ENCODE measurements at regions not wholly inside any gene's neighbourhood (a gene's known extent, or its start where the extent isn't known, plus 50 kb on each side); places are given as distances from the start of the nearest gene placed in this dataset.
"Not testable (repeated sequence)": the region's sequence is repeated elsewhere in the genome, so short reads cannot be mapped to it uniquely, and the experiment has no call there.

- no peak for FAIRE-seq
These were observed 144.3 kb downstream of the CHIC2 start for GRCh38 chr4:53920116-53920515.

GRCh38 chr4:53919535-53919934, 144.9 kb downstream of the CHIC2 start:
- FAIRE-seq: no peak

- FAIRE-seq: no peak
These were observed 146.7 kb downstream of the CHIC2 start for GRCh38 chr4:53917729-53918128.

- no peak for FAIRE-seq
These were observed 147.9 kb downstream of the CHIC2 start for GRCh38 chr4:53916431-53916889.

DNA sequence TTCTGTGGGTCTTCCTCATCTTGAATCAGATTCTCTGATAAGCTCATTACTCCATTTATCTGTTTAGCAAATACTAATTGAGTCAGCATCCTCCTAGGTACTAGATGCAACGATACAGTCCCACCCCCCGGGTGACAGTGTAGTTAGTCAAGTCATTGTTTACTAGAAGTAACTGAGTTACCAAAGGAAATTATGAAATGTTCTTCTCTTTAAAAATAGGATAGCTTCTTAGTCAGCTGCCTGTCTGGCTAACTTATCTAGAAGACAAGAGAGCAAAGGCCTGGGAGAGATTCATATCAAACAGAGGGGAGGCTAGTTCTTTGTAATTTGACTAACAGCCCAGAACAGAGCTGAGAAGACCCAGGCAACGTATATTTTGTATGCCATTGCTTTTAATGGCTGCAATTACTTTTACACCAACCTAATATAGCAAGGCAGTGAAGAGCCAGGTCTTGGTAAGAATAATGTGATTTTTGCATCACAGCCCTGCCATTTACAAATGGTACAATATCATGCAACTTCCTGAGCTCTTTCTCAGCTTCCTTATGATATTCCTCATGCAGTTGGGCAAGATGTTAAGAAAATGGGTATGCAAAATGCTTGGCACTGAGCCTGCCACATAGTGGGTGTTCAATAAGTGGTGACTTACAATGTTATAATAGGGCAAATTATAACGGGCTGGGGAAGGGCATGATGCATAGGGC, 149.9 kb downstream of the CHIC2 start:
- no peak for FAIRE-seq

DNA sequence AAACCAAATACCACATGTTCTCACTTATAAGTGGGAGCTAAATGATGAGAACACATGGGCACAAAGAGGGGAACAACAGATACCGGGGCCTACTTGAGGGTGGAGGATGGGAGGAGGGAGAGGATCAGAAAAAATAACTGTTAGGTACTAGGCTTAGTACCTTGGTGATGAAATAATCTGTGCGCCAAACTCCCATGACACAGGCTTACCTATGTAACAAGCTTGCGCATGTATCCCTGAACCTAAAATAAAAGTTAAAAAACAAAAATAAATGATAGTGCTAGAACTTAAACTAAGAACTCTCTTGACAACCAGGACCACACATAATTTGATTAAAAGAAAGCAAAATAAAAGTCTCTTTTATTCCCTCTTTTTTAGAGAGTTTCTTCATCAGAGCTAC, 150.6 kb downstream of the CHIC2 start:
- FAIRE-seq: no peak

GRCh38 chr4:53912766-53913497, 151.5 kb downstream of the CHIC2 start:
- FAIRE-seq: no peak

GRCh38 chr4:53908661-53909078, 155.7 kb downstream of the CHIC2 start:
- peak; percentile 98 for FAIRE-seq

GRCh38 chr4:53907772-53908171, 156.6 kb downstream of the CHIC2 start:
- no peak for FAIRE-seq

- FAIRE-seq: no peak
These were observed 157.7 kb downstream of the CHIC2 start for GRCh38 chr4:53906606-53907190.

GRCh38 chr4:53905941-53906377, 158.4 kb downstream of the CHIC2 start:
- FAIRE-seq: no peak

- peak; percentile 97 for FAIRE-seq
These were observed 159.0 kb downstream of the CHIC2 start for GRCh38 chr4:53905276-53905940.

- FAIRE-seq: no peak
These were observed 161.6 kb downstream of the CHIC2 start for GRCh38 chr4:53902786-53903185.

DNA sequence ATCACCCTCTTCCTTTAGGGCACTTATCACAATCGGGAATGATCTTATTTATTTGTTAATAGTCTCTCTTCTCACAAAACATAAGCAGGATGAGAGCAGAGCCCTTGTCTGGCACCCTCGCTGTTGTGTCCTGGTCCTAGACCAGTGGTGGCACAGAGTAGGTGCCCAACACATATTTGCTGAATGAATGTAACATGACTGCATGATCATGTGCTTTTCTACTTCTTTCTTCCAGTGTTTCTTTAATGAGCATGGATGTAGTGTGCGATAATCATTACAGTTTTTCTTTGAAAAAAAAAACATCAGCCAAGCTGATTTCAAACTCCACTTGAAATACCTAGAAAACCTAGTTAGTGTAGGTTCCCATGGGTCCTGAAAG, 164.1 kb downstream of the CHIC2 start:
- FAIRE-seq: no peak

DNA sequence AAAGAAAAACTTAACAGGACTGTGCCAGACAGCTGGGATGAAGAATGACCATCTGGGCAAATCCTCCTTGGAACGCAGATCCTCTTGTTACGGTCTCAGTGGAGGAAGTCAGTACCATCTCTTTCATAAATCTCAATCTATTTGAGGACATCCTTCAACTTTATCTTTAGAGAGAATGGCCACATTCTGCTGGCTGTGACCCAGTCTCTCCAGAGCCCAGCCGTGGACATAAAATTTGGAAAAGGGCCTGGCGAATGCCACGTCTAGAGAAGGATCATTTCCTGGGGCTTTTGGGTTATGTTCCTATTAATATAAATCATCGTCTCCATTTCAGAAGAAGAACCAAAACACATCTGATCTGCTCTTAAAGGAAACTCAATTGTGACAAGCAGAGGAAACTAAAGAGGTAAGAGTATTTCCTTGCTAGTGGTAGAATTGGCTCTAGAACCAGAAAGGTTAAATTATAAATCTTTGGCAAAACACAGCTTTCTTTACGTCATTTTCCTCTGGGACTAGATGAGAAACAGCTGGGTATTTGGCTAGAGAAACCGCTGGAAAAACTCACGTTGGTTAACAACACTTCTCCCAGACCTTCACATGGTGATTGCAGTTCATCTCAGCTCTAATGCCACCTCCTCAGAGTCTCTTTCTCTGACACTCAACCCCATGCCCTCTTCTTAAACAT, 164.7 kb downstream of the CHIC2 start:
- no peak for FAIRE-seq

- FAIRE-seq: no peak
These were observed 169.3 kb downstream of the CHIC2 start for GRCh38 chr4:53895137-53895536.

- no peak for FAIRE-seq
These were observed 173.9 kb downstream of the CHIC2 start for GRCh38 chr4:53890461-53890860.

GRCh38 chr4:53889326-53890055, 174.9 kb downstream of the CHIC2 start:
- FAIRE-seq: no peak

DNA sequence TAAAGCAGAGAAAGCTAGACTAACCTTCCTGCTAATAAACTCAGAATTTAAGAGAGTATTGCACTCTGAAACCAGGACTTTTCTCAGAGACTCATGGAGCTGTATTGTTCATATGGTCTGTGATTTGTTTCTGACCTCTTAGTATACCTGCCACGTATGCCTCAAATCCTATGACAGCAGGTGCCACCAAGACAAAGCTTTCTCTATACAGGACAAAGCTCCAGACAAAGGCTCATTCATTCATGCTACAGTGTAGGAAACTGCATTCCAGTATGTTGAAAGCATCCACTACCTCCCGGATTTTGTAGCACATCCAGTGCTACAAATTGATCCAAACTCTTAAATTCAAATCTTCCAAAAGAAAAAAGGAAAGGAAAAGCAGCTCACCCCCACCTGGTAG, 178.3 kb downstream of the CHIC2 start:
- FAIRE-seq: no peak

DNA sequence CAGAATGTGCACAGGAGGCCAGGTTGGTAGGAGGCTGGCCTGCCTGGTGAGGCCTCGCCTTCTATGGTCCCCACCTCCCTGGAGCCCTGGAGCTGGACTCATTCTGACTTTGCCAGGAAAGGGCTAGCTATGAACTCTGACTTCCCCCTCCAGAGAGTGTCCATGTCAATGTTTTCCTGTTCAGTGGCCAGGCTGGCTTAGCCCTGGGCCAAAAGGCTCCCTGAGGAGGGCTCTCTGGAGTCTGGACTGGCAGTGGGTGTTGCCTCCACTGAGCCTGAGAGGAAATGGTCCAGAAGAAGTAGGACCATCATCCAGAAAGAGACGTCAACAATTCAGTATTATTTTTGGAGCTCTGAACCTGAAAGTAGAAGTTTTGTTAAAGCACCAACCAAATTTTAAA, 178.7 kb downstream of the CHIC2 start:
- FAIRE-seq: no peak

DNA sequence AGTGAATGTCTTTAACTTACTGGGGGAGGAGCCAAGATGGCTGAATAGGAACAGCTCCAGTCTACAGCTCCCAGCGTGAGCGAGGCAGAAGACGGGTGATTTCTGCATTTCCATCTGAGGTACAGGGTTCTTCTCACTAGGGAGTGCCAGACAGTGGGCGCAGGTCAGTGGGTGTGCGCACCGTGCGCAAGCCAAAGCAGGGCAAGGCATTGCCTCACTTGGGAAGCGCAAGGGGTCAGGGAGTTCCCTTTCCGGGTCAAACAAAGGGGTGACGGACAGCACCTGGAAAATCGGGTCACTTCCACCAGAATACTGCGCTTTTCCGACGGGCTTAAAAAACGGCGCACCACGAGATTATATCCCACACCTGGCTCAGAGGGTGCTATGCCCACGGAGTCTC, 187.3 kb downstream of the CHIC2 start:
- FAIRE-seq: not testable (repeated sequence)

DNA sequence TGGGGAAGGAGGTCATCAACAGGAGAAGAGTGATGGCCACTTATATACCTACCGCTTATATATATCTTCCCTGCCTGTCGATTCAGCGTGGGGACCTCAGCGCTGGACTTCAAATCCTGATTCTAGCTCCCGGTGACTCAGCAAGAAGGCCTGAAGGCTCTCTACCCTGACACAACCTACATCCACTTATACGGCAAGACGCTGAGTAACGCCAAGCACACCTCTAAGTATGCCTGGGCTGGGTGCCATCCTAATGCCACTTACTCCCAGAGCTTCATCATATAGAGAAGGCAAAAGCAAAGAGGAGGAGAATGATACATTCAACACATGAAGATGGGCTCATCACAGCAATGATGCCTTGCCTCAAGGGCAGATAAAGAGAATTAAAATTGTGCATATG, 198.3 kb downstream of the CHIC2 start:
- no peak for FAIRE-seq
